ENCODE measurements at regions not wholly inside any gene's neighbourhood (a gene's known extent, or its start where the extent isn't known, plus 50 kb on each side); places are given as distances from the start of the nearest gene placed in this dataset.

- H3K27ac ChIP-seq: no peak overlapping the region
- H3K4me1 ChIP-seq: peaks cover 21% of the 10 kb centered on the region
- H3K27me3 ChIP-seq: no peaks in the 10 kb centered on the region
- DNase-seq (ENCODE audit: low spot score in 2 of 2): no peak
- 92% methylated on average over 2 of the region's 2 CpGs for WGBS
- no peak overlapping the region for H3K4me3 ChIP-seq
- no peaks in the 10 kb centered on the region for H3K9me3 ChIP-seq
- TF ChIP-seq POLR2A (IDR thresholded peaks at IDR 0.05) (no peak), POLR2AphosphoS5 (IDR thresholded peaks at IDR 0.05) (no peak), CTCF (IDR thresholded peaks at IDR 0.05) (no peak), EP300 (IDR thresholded peaks at IDR 0.05) (no peak)
- H3K36me3 ChIP-seq: no peaks in the 10 kb centered on the region
Observed at GRCh38 chr1:56442290-56442877, 137.0 kb downstream of the PLPP3 start.

- Histone ChIP-seq H3K27ac (no peak overlapping the region), H3K36me3 (no peaks in the 10 kb centered on the region), H3K4me1 (peaks cover 14% of the 10 kb centered on the region), H3K27me3 (no peaks in the 10 kb centered on the region), H3K4me3 (no peak overlapping the region), H3K9me3 (no peaks in the 10 kb centered on the region)
- DNase-seq (ENCODE audit: low spot score in 2 of 2): no peak
- TF ChIP-seq EP300 (IDR thresholded peaks at IDR 0.05) (no peak), CTCF (IDR thresholded peaks at IDR 0.05) (no peak), POLR2A (IDR thresholded peaks at IDR 0.05) (no peak), POLR2AphosphoS5 (IDR thresholded peaks at IDR 0.05) (no peak)
- 93% methylated on average over 3 of the region's 3 CpGs for WGBS
Observed at GRCh38 chr1:56441601-56442000, 137.8 kb downstream of the PLPP3 start.

GRCh38 chr1:56439610-56440264 is 139.6 kb downstream of the PLPP3 start:
- no peak for DNase-seq (ENCODE audit: low spot score in 2 of 2)
- Histone ChIP-seq H3K27me3 (no peaks in the 10 kb centered on the region), H3K4me1 (peaks cover 8% of the 10 kb centered on the region), H3K9me3 (no peaks in the 10 kb centered on the region), H3K4me3 (no peak overlapping the region), H3K36me3 (no peaks in the 10 kb centered on the region), H3K27ac (no peak overlapping the region)
- WGBS: 20% methylated on average over 4 of the region's 4 CpGs
- TF ChIP-seq POLR2A (IDR thresholded peaks at IDR 0.05) (no peak), EP300 (IDR thresholded peaks at IDR 0.05) (no peak), POLR2AphosphoS5 (IDR thresholded peaks at IDR 0.05) (no peak), CTCF (IDR thresholded peaks at IDR 0.05) (no peak)

- H3K27ac ChIP-seq: no peak overlapping the region
- WGBS: 88% methylated on average over 4 of the region's 4 CpGs
- no peak for TF ChIP-seq POLR2AphosphoS5 (IDR thresholded peaks at IDR 0.05)
- no peak for TF ChIP-seq POLR2A (IDR thresholded peaks at IDR 0.05)
- no peak for TF ChIP-seq CTCF (IDR thresholded peaks at IDR 0.05)
- no peak for TF ChIP-seq EP300 (IDR thresholded peaks at IDR 0.05)
Observed at GRCh38 chr1:56438901-56439551, 140.3 kb downstream of the PLPP3 start.

GRCh38 chr1:56437959-56438358 is 141.4 kb downstream of the PLPP3 start:
- H3K27ac ChIP-seq: no peak overlapping the region
- H3K4me1 ChIP-seq: peaks cover 6% of the 10 kb centered on the region
- 15% methylated on average over 1 of the region's 1 CpG for WGBS
- no peaks in the 10 kb centered on the region for H3K27me3 ChIP-seq
- DNase-seq (ENCODE audit: low spot score in 2 of 2): no peak
- TF ChIP-seq POLR2A (IDR thresholded peaks at IDR 0.05) (no peak), EP300 (IDR thresholded peaks at IDR 0.05) (no peak), CTCF (IDR thresholded peaks at IDR 0.05) (no peak), POLR2AphosphoS5 (IDR thresholded peaks at IDR 0.05) (no peak)
- H3K36me3 ChIP-seq: no peaks in the 10 kb centered on the region
- H3K9me3 ChIP-seq: no peaks in the 10 kb centered on the region
- H3K4me3 ChIP-seq: no peak overlapping the region

More at GRCh38 chr1:56438901-56439551, 140.3 kb downstream of the PLPP3 start:
- Histone ChIP-seq H3K4me3 (no peak overlapping the region), H3K27me3 (no peaks in the 10 kb centered on the region), H3K36me3 (no peaks in the 10 kb centered on the region), H3K9me3 (no peaks in the 10 kb centered on the region), H3K4me1 (peaks cover 6% of the 10 kb centered on the region)
- DNase-seq (ENCODE audit: low spot score in 2 of 2): no peak

All from suprapubic skin (tissue), 4 donors.